Astrocyte (in vitro differentiated cells and primary cell): ENCODE measurements at regions not wholly inside any gene's neighbourhood (a gene's known extent, or its start where the extent isn't known, plus 50 kb on each side); places are given as distances from the start of the nearest gene placed in this dataset.

Source experiments
- DNase-seq: peaks from one replicate; pipeline ENCODE4 v3.0.0-alpha.2; 2010; ENCODE audit warnings: low read depth
- FAIRE-seq: peaks from 2 replicates; lab custom pipeline; 2011; peaks lifted over from hg19 to GRCh38; lab: Jason Lieb, UNC
- H2AFZ ChIP-seq: 2 replicates; pipeline ENCODE4 v1.6.0; 2012; ENCODE audit warnings: low read depth, low read length, inconsistent platforms
- H3K27ac ChIP-seq: 2 replicates; pipeline ENCODE4 v1.5.1; 2011; ENCODE audit warnings: low read depth, low read length, inconsistent platforms
- H3K27me3 ChIP-seq: 2 replicates; pipeline ENCODE4 v1.6.0; 2011; ENCODE audit warnings: low read length, inconsistent platforms; ENCODE audit not compliant: insufficient read depth
- H3K36me3 ChIP-seq: 2 replicates; pipeline ENCODE4 v1.5.1; 2011; ENCODE audit warnings: low read length, inconsistent platforms; ENCODE audit not compliant: insufficient read depth
- H3K4me1 ChIP-seq: 2 replicates; pipeline ENCODE4 v1.5.1; 2011; ENCODE audit warnings: low read length, inconsistent platforms; ENCODE audit not compliant: insufficient read depth
- H3K4me2 ChIP-seq: 2 replicates; pipeline ENCODE4 v1.6.0; 2012; ENCODE audit warnings: low read length, inconsistent platforms
- H3K4me3 ChIP-seq: 2 replicates; pipeline ENCODE4 v1.5.1; 2011; ENCODE audit warnings: low read depth, mild to moderate bottlenecking, low read length, inconsistent platforms; ENCODE audit not compliant: insufficient read depth
- H3K79me2 ChIP-seq: 2 replicates; pipeline ENCODE4 v1.6.0; 2012; ENCODE audit warnings: mild to moderate bottlenecking, low read length, inconsistent platforms; ENCODE audit not compliant: insufficient read depth
- H3K9ac ChIP-seq: 2 replicates; pipeline ENCODE4 v1.6.0; 2012; ENCODE audit warnings: mild to moderate bottlenecking, low read length, inconsistent platforms
- H3K9me3 ChIP-seq: 2 replicates; pipeline ENCODE4 v1.5.1; 2012; ENCODE audit warnings: low read depth, mild to moderate bottlenecking, low read length, inconsistent platforms; ENCODE audit not compliant: insufficient read depth
- H4K20me1 ChIP-seq: 2 replicates; pipeline ENCODE4 v1.6.0; 2012; ENCODE audit warnings: low read length, inconsistent platforms; ENCODE audit not compliant: insufficient read depth
- H3K27ac Mint-ChIP-seq: one replicate; pipeline ENCODE4 v1.8.0; 2021; ENCODE audit warnings: mild to moderate bottlenecking, mixed read lengths; ENCODE audit not compliant: unreplicated experiment
- H3K27me3 Mint-ChIP-seq: one replicate; pipeline ENCODE4 v1.8.0; 2021; ENCODE audit warnings: low read depth, mixed read lengths; ENCODE audit not compliant: unreplicated experiment
- H3K36me3 Mint-ChIP-seq: one replicate; pipeline ENCODE4 v1.8.0; 2021; ENCODE audit warnings: low read depth, mixed read lengths; ENCODE audit not compliant: unreplicated experiment
- H3K4me1 Mint-ChIP-seq: one replicate; pipeline ENCODE4 v1.8.0; 2021; ENCODE audit warnings: low read depth, mixed read lengths; ENCODE audit not compliant: unreplicated experiment
- H3K4me3 Mint-ChIP-seq: one replicate; pipeline ENCODE4 v1.8.0; 2021; ENCODE audit warnings: mild to moderate bottlenecking, moderate library complexity, mixed read lengths; ENCODE audit not compliant: unreplicated experiment
- H3K9me3 Mint-ChIP-seq: one replicate; pipeline ENCODE4 v1.8.0; 2021; ENCODE audit warnings: mild to moderate bottlenecking, mixed read lengths; ENCODE audit not compliant: unreplicated experiment
- EZH2 ChIP-seq: IDR thresholded peaks from 2 replicates; pipeline ENCODE4 v1.6.1; 2012; ENCODE audit warnings: mild to moderate bottlenecking, low read length, inconsistent platforms; ENCODE audit not compliant: insufficient read depth
- TF ChIP-seq, protein P1 (sequence below): IDR thresholded peaks from 2 replicates; pipeline ENCODE4 v1.5.1; 2011; ENCODE audit warnings: low read depth, mild to moderate bottlenecking, inconsistent platforms, low read length, moderate library complexity; ENCODE audit not compliant: insufficient read depth

GRCh38 chr2:58951722-58952121 is 710.6 kb upstream of the FANCL start:
- Histone ChIP-seq H3K27me3 (no peaks in the 10 kb centered on the region), H4K20me1 (no peaks in the 10 kb centered on the region), H2AFZ (peak overlapping the region; percentile 19), H3K4me2 (no peak overlapping the region), H3K9ac (no peak overlapping the region), H3K36me3 (no peaks in the 10 kb centered on the region), H3K4me3 (no peak overlapping the region), H3K79me2 (no peaks in the 10 kb centered on the region), H3K4me1 (no peaks in the 10 kb centered on the region), H3K9me3 (no peaks in the 10 kb centered on the region), H3K27ac (no peak overlapping the region)
- peaks cover 2% of the 10 kb centered on the region for H3K9me3 Mint-ChIP-seq
- no peak for DNase-seq
- H3K27me3 Mint-ChIP-seq, result no peaks in the 10 kb centered on the region
- no peak overlapping the region for H3K27ac Mint-ChIP-seq
- H3K36me3 Mint-ChIP-seq, result no peaks in the 10 kb centered on the region
- peaks cover 12% of the 10 kb centered on the region for H3K4me1 Mint-ChIP-seq
- no peak for FAIRE-seq
- TF ChIP-seq EZH2, result no peak
- TF ChIP-seq, protein P1, sequence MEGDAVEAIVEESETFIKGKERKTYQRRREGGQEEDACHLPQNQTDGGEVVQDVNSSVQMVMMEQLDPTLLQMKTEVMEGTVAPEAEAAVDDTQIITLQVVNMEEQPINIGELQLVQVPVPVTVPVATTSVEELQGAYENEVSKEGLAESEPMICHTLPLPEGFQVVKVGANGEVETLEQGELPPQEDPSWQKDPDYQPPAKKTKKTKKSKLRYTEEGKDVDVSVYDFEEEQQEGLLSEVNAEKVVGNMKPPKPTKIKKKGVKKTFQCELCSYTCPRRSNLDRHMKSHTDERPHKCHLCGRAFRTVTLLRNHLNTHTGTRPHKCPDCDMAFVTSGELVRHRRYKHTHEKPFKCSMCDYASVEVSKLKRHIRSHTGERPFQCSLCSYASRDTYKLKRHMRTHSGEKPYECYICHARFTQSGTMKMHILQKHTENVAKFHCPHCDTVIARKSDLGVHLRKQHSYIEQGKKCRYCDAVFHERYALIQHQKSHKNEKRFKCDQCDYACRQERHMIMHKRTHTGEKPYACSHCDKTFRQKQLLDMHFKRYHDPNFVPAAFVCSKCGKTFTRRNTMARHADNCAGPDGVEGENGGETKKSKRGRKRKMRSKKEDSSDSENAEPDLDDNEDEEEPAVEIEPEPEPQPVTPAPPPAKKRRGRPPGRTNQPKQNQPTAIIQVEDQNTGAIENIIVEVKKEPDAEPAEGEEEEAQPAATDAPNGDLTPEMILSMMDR, result no peak
- H3K4me3 Mint-ChIP-seq, result no peak overlapping the region

- H3K4me3 Mint-ChIP-seq, result no peak overlapping the region
- no peaks in the 10 kb centered on the region for H3K36me3 ChIP-seq
- H3K9me3 Mint-ChIP-seq, result peaks cover 2% of the 10 kb centered on the region
- no peaks in the 10 kb centered on the region for H4K20me1 ChIP-seq
- H3K4me2 ChIP-seq, result no peak overlapping the region
- no peaks in the 10 kb centered on the region for H3K27me3 ChIP-seq
- no peak for FAIRE-seq
- H3K4me1 ChIP-seq, result no peaks in the 10 kb centered on the region
- no peak overlapping the region for H3K27ac Mint-ChIP-seq
- H2AFZ ChIP-seq, result no peak overlapping the region
- no peak for DNase-seq
- no peaks in the 10 kb centered on the region for H3K79me2 ChIP-seq
- H3K4me3 ChIP-seq, result no peak overlapping the region
- no peak overlapping the region for H3K27ac ChIP-seq
- H3K4me1 Mint-ChIP-seq, result peaks cover 12% of the 10 kb centered on the region
- H3K36me3 Mint-ChIP-seq, result no peaks in the 10 kb centered on the region
- H3K9ac ChIP-seq, result no peak overlapping the region
- TF ChIP-seq, protein P1, result no peak
- no peak for TF ChIP-seq EZH2
- H3K27me3 Mint-ChIP-seq, result no peaks in the 10 kb centered on the region
- H3K9me3 ChIP-seq, result no peaks in the 10 kb centered on the region
Measured at GRCh38 chr2:58950795-58951462, 709.8 kb upstream of the FANCL start.

DNA sequence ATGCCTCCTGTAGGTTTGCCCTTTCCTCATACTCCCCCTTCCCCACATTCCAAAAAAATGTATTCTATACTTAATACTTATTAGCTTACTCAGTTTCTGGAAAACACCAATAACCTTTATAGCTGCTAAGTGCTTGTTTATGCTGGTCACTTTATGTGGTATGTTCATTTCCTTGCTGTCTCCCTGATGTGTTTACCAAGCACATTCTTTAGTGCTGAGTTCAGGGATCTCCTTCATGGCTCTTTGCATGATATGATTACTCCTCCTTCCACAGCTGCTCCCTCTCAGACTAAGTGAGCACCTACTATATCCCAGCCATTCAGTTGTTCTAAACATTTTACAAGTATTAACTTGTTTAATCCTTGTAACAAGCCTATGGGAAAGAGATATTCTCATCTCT is 698.3 kb upstream of the FANCL start:
- H3K36me3 Mint-ChIP-seq, result peaks cover 2% of the 10 kb centered on the region
- no peaks in the 10 kb centered on the region for H3K27me3 ChIP-seq
- H3K4me2 ChIP-seq, result peak overlapping the region; percentile 0
- DNase-seq (peak; percentile 64), FAIRE-seq (no peak)
- no peaks in the 10 kb centered on the region for H3K79me2 ChIP-seq
- H3K27ac Mint-ChIP-seq, result peak overlapping the region; percentile 60
- no peak overlapping the region for H3K4me3 Mint-ChIP-seq
- no peaks in the 10 kb centered on the region for H3K36me3 ChIP-seq
- no peaks in the 10 kb centered on the region for H3K27me3 Mint-ChIP-seq
- H3K4me1 Mint-ChIP-seq, result peaks cover 5% of the 10 kb centered on the region
- H4K20me1 ChIP-seq, result no peaks in the 10 kb centered on the region
- peak overlapping the region; percentile 33 for H3K27ac ChIP-seq
- TF ChIP-seq, protein P1, result no peak
- no peak for TF ChIP-seq EZH2
- no peak overlapping the region for H3K9ac ChIP-seq
- peaks cover 12% of the 10 kb centered on the region for H3K9me3 Mint-ChIP-seq
- H3K4me1 ChIP-seq, result no peaks in the 10 kb centered on the region
- peaks cover 4% of the 10 kb centered on the region for H3K9me3 ChIP-seq
- no peak overlapping the region for H3K4me3 ChIP-seq
- no peak overlapping the region for H2AFZ ChIP-seq
